K562 (cell line): ENCODE measurements at regions not wholly inside any gene's neighbourhood (a gene's known extent, or its start where the extent isn't known, plus 50 kb on each side); places are given as distances from the start of the nearest gene placed in this dataset.

ENCODE experiments used
- ATAC-seq: fragments of 200-7000 bp; cut with Tn5 transposase; 3 replicates; pipeline ENCODE4 v1.9.1; 2020; ENCODE audit warnings: moderate library complexity
- BruUV-seq: library from RNA; stranded (reverse); fragments of 400-500 nt; replicated peaks from 2 replicates; lab custom pipeline; 2021; lab: Mats Ljungman, UMichigan
- CTCF ChIA-PET: fragments of 300-600 bp; formaldehyde crosslinking; extraction: SDS; loops from one replicate; lab custom pipeline; 2021; ENCODE audit warnings: low intra/inter-chr PET ratio; lab: Yijun Ruan, JAX
- POLR2A ChIA-PET: fragments of 300-600, 350-650 bp; sonication (Branson Sonifier 250); formaldehyde crosslinking; extraction: SDS; loops from one replicate; lab custom pipeline; 2021; ENCODE audit warnings: antibody characterized with exemption, inconsistent platforms; lab: Yijun Ruan, JAX
- DNase-seq, 4 experiments: peaks; one replicate each; pipeline versions ENCODE4 v3.0.0 to v3.0.0-alpha.2; 2011 to 2018; ENCODE audit warnings: low spot score in 3 of 4, mixed read lengths in 3 of 4; ENCODE audit errors: extremely low read depth in 1 of 4
- FAIRE-seq: peaks from 2 replicates; lab custom pipeline; 2011; peaks lifted over from hg19 to GRCh38; lab: Jason Lieb, UNC
- H2AFZ ChIP-seq: 2 replicates; pipeline ENCODE4 v1.6.0; 2011; ENCODE audit warnings: low read depth, low read length, control low read depth, inconsistent platforms
- H3K27ac ChIP-seq: fragments of 200-600 bp; 3 replicates; pipeline ENCODE4 v1.8.0; 2011; ENCODE audit warnings: low read depth, mild to moderate bottlenecking, control low read depth, inconsistent platforms, low read length, moderate library complexity, mixed read lengths; ENCODE audit errors: extremely low read depth
- H3K27me3 ChIP-seq, 2 experiments: fragments of 300-600 bp in 1 of 2; 2 replicates in 1 of 2; 3 replicates in 1 of 2; pipeline versions ENCODE4 v1.6.0 to v1.8.0; 2011; ENCODE audit warnings: inconsistent platforms in 2 of 2, low read length in 2 of 2, mild to moderate bottlenecking in 1 of 2, mixed read lengths in 1 of 2, moderate library complexity in 1 of 2; ENCODE audit not compliant: control insufficient read depth in 2 of 2, insufficient read depth in 2 of 2
- H3K36me3 ChIP-seq: fragments of 300-600 bp; 3 replicates; pipeline ENCODE4 v1.8.0; 2011; ENCODE audit warnings: mild to moderate bottlenecking, low read length, inconsistent platforms; ENCODE audit not compliant: control insufficient read depth, insufficient read depth
- H3K4me1 ChIP-seq, 2 experiments: fragments of 200-600 bp in 1 of 2; replicated peaks in 1 of 2; 2 replicates in 1 of 2; 3 replicates in 1 of 2; pipeline versions ENCODE4 v1.5.1 to v1.8.0; 2011; ENCODE audit warnings: inconsistent platforms in 2 of 2, low read length in 2 of 2, mild to moderate bottlenecking in 1 of 2, mixed read lengths in 1 of 2, moderate library complexity in 1 of 2; ENCODE audit not compliant: control insufficient read depth in 2 of 2, insufficient read depth in 2 of 2
- H3K4me2 ChIP-seq: 2 replicates; pipeline ENCODE4 v1.6.1; 2011; ENCODE audit warnings: low read length, control low read depth, inconsistent platforms, mixed read lengths; ENCODE audit not compliant: insufficient read depth
- H3K4me3 ChIP-seq: fragments of 200-600 bp; sonication (generic), shearing (Covaris generic); 2 replicates; pipeline ENCODE4 v1.5.1; 2016; ENCODE audit warnings: control low read depth, inconsistent platforms
- H3K79me2 ChIP-seq: fragments of 200-600 bp; 3 replicates; pipeline ENCODE4 v1.8.0; 2011; ENCODE audit warnings: low read length, inconsistent platforms; ENCODE audit not compliant: control insufficient read depth, insufficient read depth
- H3K9ac ChIP-seq, 2 experiments: 2 replicates each; pipeline versions ENCODE4 v1.6.0 to v1.6.1; 2011; ENCODE audit warnings: low read depth in 2 of 2, low read length in 2 of 2, control low read depth in 1 of 2, inconsistent platforms in 1 of 2, mild to moderate bottlenecking in 1 of 2, mixed read lengths in 1 of 2; ENCODE audit not compliant: insufficient read depth in 1 of 2
- H3K9me1 ChIP-seq: one replicate; pipeline ENCODE4 v1.6.0; 2011; ENCODE audit warnings: inconsistent platforms, mild to moderate bottlenecking, low read length, moderate library complexity; ENCODE audit not compliant: control insufficient read depth, insufficient read depth
- H3K9me3 ChIP-seq: replicated peaks from 2 replicates; pipeline ENCODE4 v1.5.1; 2011; ENCODE audit warnings: low read depth, low read length, inconsistent platforms; ENCODE audit not compliant: control insufficient read depth, insufficient read depth
- H4K20me1 ChIP-seq: replicated peaks from 2 replicates; pipeline ENCODE4 v1.6.1; 2011; ENCODE audit warnings: low read length, inconsistent platforms, mixed read lengths; ENCODE audit not compliant: control insufficient read depth, insufficient read depth
- ATF4 ChIP-seq: fragments of 450-650 bp; formaldehyde crosslinking; IDR thresholded peaks from 2 replicates; pipeline ENCODE4 v1.4.0; 2022; ENCODE audit warnings: mild to moderate bottlenecking, moderate library complexity
- CHD4 ChIP-seq: fragments of 200-600 bp; sonication (generic); IDR thresholded peaks from 3 replicates; pipeline ENCODE4 v1.6.1; 2012; ENCODE audit warnings: low read depth, mild to moderate bottlenecking, mixed read lengths, low read length, inconsistent platforms; ENCODE audit not compliant: insufficient read depth, insufficient replicate concordance, poor library complexity, severe bottlenecking
- L3MBTL2 ChIP-seq: fragments of 450-650 bp; IDR thresholded peaks from 2 replicates; pipeline ENCODE4 v1.6.1; 2016; ENCODE audit warnings: mild to moderate bottlenecking, moderate library complexity
- MIER1 ChIP-seq: fragments of 450-650 bp; IDR thresholded peaks from 2 replicates; pipeline ENCODE4 v1.6.1; 2016; ENCODE audit warnings: antibody characterized with exemption, mild to moderate bottlenecking, low read depth
- NCOA2 ChIP-seq, 2 experiments: fragments of 450-650 bp; IDR thresholded peaks; 2 replicates each; pipeline ENCODE4 v1.6.1; 2018; ENCODE audit warnings: mild to moderate bottlenecking in 2 of 2, moderate library complexity in 1 of 2; ENCODE audit not compliant: partially characterized antibody in 2 of 2
- NFIX ChIP-seq: fragments of 250-450 bp; sonication (Bioruptor Pico); IDR thresholded peaks from 2 replicates; pipeline ENCODE4 v1.4.0; 2020; ENCODE audit warnings: low read depth, mild to moderate bottlenecking, moderate library complexity
- RBBP5 ChIP-seq: fragments of 200-600 bp; sonication (generic); IDR thresholded peaks from 2 replicates; pipeline ENCODE4 v1.6.1; 2012; ENCODE audit warnings: borderline replicate concordance, mild to moderate bottlenecking, low read length, control low read depth, inconsistent platforms; ENCODE audit not compliant: insufficient read depth, poor library complexity, severe bottlenecking
- ZBTB7A ChIP-seq: IDR thresholded peaks from 2 replicates; pipeline ENCODE4 v1.6.1; 2011; ENCODE audit warnings: low read depth, mild to moderate bottlenecking, low read length, moderate library complexity, borderline replicate concordance; ENCODE audit not compliant: control insufficient read depth
- ZNF311 ChIP-seq: fragments of 250-450 bp; sonication (Bioruptor Pico); IDR thresholded peaks from 2 replicates; pipeline ENCODE4 v1.4.0; 2020; ENCODE audit warnings: mild to moderate bottlenecking, moderate library complexity
- WGBS: fragments of 100-300 bp; shearing (Covaris generic); methylation state at CpG from one replicate; pipeline ENCODE4 v1.1.6; 2016; ENCODE audit warnings: low coverage, mixed read lengths; ENCODE audit not compliant: insufficient coverage; ENCODE audit errors: missing lambda C conversion rate; 5-methylcytosine and 5-hydroxymethylcytosine counted together
- in situ Hi-C: fragments of 300-500 bp; cut with MboI; formaldehyde crosslinking; loops from 4 replicates; pipeline ENCODE4 v1.15.0; 2018; ENCODE audit warnings: inconsistent platforms, mixed read lengths
- intact Hi-C: fragments of 100-400 bp; cut with micrococcal nuclease; formaldehyde crosslinking; loops from 2 replicates; pipeline ENCODE4 v1.14.2; 2022
- TF ChIP-seq, protein P1 (sequence below): fragments of 450-650 bp; IDR thresholded peaks from 2 replicates; pipeline ENCODE4 v1.6.1; 2016; ENCODE audit warnings: low read depth
- TF ChIP-seq, protein P2 (sequence below): fragments of 250-450 bp; sonication (Bioruptor Pico); IDR thresholded peaks from 2 replicates; pipeline ENCODE4 v1.9.0; 2021; ENCODE audit warnings: mild to moderate bottlenecking, inconsistent platforms

DNA sequence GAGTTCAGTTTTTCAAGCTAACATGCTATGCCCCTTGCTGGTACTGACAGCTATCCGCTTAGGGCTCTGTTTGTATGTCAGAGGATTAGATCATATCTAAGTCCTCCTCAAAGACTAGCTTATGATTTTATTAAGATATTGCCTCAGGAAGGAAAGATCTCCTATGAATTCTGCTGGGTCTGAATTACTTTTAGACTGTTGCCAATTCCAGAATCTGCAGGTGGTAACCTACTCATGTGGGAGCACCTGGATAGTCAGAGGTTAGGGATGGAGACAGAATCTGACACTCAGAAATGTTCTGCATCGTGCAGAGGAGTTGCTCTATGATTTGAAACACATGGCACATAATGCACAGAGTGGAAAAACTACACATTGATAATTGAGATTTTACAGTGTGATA is 843.4 kb downstream of the SLC6A15 start:
- Histone ChIP-seq H3K9me1 (no peaks in the 10 kb centered on the region), H3K4me1 (no peaks in the 10 kb centered on the region), H2AFZ (no peak overlapping the region), H3K4me3 (no peak overlapping the region), H3K27me3 (no peaks in the 10 kb centered on the region), H3K9ac (no peak overlapping the region), H3K27ac (no peak overlapping the region), H3K79me2 (no peaks in the 10 kb centered on the region), H3K36me3 (no peaks in the 10 kb centered on the region), H4K20me1 (no peaks in the 10 kb centered on the region), H3K9me3 (no peaks in the 10 kb centered on the region; the same call in 1 of the 2 replicates), H3K4me2 (no peak overlapping the region)
- 0% methylated on average over 2 of the region's 2 CpGs for WGBS
- intact Hi-C loops, result no loop called here
- ChIA-PET POLR2A (no interaction called here), CTCF (no interaction called here)
- in situ Hi-C loops, result no loop called here
- ATAC-seq (no peak), DNase-seq (no peak), FAIRE-seq (no peak)
- no TSS peak for BruUV-seq
- no peak for TF ChIP-seq NCOA2 (IDR thresholded peaks at IDR 0.05; ENCODE audit: partially characterized antibody in 2 of 2)
- TF ChIP-seq ATF4, result no peak
- TF ChIP-seq MIER1, result no peak
- TF ChIP-seq ZBTB7A, result no peak
- no peak for TF ChIP-seq NFIX (CRISPR knock-in tag)
- no peak for TF ChIP-seq ZNF311 (CRISPR knock-in tag)
- TF ChIP-seq, protein P1, sequence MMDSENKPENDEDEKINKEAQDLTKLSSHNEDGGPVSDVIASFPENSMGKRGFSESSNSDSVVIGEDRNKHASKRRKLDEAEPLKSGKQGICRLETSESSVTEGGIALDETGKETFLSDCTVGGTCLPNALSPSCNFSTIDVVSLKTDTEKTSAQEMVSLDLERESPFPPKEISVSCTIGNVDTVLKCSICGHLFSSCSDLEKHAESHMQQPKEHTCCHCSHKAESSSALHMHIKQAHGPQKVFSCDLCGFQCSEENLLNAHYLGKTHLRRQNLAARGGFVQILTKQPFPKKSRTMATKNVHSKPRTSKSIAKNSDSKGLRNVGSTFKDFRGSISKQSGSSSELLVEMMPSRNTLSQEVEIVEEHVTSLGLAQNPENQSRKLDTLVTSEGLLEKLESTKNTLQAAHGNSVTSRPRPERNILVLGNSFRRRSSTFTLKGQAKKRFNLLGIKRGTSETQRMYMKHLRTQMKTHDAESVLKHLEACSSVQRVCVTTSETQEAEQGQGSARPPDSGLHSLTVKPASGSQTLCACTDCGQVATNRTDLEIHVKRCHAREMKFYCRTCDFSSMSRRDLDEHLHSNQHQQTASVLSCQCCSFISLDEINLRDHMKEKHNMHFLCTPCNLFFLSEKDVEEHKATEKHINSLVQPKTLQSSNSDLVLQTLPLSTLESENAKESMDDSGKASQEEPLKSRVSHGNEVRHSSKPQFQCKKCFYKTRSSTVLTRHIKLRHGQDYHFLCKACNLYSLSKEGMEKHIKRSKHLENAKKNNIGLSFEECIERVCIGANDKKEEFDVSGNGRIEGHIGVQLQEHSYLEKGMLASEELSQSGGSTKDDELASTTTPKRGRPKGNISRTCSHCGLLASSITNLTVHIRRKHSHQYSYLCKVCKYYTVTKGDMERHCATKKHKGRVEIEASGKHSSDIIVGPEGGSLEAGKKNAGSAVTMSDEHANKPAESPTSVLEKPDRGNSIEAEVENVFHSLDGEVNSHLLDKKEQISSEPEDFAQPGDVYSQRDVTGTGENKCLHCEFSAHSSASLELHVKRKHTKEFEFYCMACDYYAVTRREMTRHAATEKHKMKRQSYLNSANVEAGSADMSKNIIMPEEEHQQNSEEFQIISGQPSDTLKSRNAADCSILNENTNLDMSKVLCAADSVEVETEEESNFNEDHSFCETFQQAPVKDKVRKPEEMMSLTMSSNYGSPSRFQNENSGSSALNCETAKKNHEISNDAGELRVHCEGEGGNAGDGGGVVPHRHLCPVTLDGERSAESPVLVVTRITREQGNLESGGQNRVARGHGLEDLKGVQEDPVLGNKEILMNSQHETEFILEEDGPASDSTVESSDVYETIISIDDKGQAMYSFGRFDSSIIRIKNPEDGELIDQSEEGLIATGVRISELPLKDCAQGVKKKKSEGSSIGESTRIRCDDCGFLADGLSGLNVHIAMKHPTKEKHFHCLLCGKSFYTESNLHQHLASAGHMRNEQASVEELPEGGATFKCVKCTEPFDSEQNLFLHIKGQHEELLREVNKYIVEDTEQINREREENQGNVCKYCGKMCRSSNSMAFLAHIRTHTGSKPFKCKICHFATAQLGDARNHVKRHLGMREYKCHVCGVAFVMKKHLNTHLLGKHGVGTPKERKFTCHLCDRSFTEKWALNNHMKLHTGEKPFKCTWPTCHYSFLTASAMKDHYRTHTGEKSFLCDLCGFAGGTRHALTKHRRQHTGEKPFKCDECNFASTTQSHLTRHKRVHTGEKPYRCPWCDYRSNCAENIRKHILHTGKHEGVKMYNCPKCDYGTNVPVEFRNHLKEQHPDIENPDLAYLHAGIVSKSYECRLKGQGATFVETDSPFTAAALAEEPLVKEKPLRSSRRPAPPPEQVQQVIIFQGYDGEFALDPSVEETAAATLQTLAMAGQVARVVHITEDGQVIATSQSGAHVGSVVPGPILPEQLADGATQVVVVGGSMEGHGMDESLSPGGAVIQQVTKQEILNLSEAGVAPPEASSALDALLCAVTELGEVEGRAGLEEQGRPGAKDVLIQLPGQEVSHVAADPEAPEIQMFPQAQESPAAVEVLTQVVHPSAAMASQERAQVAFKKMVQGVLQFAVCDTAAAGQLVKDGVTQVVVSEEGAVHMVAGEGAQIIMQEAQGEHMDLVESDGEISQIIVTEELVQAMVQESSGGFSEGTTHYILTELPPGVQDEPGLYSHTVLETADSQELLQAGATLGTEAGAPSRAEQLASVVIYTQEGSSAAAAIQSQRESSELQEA, result no peak
- TF ChIP-seq RBBP5, result no peak
- no peak for TF ChIP-seq L3MBTL2
- TF ChIP-seq CHD4, result no peak
- TF ChIP-seq, protein P2, sequence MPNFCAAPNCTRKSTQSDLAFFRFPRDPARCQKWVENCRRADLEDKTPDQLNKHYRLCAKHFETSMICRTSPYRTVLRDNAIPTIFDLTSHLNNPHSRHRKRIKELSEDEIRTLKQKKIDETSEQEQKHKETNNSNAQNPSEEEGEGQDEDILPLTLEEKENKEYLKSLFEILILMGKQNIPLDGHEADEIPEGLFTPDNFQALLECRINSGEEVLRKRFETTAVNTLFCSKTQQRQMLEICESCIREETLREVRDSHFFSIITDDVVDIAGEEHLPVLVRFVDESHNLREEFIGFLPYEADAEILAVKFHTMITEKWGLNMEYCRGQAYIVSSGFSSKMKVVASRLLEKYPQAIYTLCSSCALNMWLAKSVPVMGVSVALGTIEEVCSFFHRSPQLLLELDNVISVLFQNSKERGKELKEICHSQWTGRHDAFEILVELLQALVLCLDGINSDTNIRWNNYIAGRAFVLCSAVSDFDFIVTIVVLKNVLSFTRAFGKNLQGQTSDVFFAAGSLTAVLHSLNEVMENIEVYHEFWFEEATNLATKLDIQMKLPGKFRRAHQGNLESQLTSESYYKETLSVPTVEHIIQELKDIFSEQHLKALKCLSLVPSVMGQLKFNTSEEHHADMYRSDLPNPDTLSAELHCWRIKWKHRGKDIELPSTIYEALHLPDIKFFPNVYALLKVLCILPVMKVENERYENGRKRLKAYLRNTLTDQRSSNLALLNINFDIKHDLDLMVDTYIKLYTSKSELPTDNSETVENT (CRISPR knock-in tag), result no peak
